ENCODE measurements at regions not wholly inside any gene's neighbourhood (a gene's known extent, or its start where the extent isn't known, plus 50 kb on each side); places are given as distances from the start of the nearest gene placed in this dataset.

- ATAC-seq (ENCODE audit: low read depth) (no peak), DNase-seq (ENCODE audit: low spot score) (no peak)
- Histone ChIP-seq H3K27me3 (ENCODE audit: insufficient read depth, poor library complexity, severe bottlenecking) (no peaks in the 10 kb centered on the region), H3K36me3 (ENCODE audit: low read depth) (no peaks in the 10 kb centered on the region), H3K9me3 (ENCODE audit: severe bottlenecking) (no peaks in the 10 kb centered on the region), H3K4me3 (ENCODE audit: severe bottlenecking) (no peak overlapping the region), H3K4me1 (ENCODE audit: insufficient read depth, poor library complexity, severe bottlenecking) (no peaks in the 10 kb centered on the region), H3K27ac (ENCODE audit: poor library complexity, severe bottlenecking) (no peak overlapping the region)
- TF ChIP-seq CTCF (IDR thresholded peaks at IDR 0.05; ENCODE audit: poor library complexity, severe bottlenecking): no peak
Measured at GRCh38 chr6:14831070-14831469, 414.8 kb upstream of the JARID2 start.

- no peaks in the 10 kb centered on the region for H3K27me3 ChIP-seq (ENCODE audit: insufficient read depth, poor library complexity, severe bottlenecking)
- no peak overlapping the region for H3K27ac ChIP-seq (ENCODE audit: poor library complexity, severe bottlenecking)
- no peaks in the 10 kb centered on the region for H3K36me3 ChIP-seq (ENCODE audit: low read depth)
- no peaks in the 10 kb centered on the region for H3K4me1 ChIP-seq (ENCODE audit: insufficient read depth, poor library complexity, severe bottlenecking)
- ATAC-seq (ENCODE audit: low read depth): no peak
- TF ChIP-seq CTCF (IDR thresholded peaks at IDR 0.05; ENCODE audit: poor library complexity, severe bottlenecking): no peak
- DNase-seq (ENCODE audit: low spot score): no peak
- no peaks in the 10 kb centered on the region for H3K9me3 ChIP-seq (ENCODE audit: severe bottlenecking)
- H3K4me3 ChIP-seq (ENCODE audit: severe bottlenecking): no peak overlapping the region
Measured at GRCh38 chr6:14831937-14832336, 413.9 kb upstream of the JARID2 start.

GRCh38 chr6:14832427-14832826 is 413.4 kb upstream of the JARID2 start:
- Histone ChIP-seq H3K27me3 (ENCODE audit: insufficient read depth, poor library complexity, severe bottlenecking) (no peaks in the 10 kb centered on the region), H3K4me3 (ENCODE audit: severe bottlenecking) (no peak overlapping the region), H3K36me3 (ENCODE audit: low read depth) (no peaks in the 10 kb centered on the region), H3K9me3 (ENCODE audit: severe bottlenecking) (no peaks in the 10 kb centered on the region), H3K4me1 (ENCODE audit: insufficient read depth, poor library complexity, severe bottlenecking) (no peaks in the 10 kb centered on the region), H3K27ac (ENCODE audit: poor library complexity, severe bottlenecking) (no peak overlapping the region)
- no peak for DNase-seq (ENCODE audit: low spot score)
- TF ChIP-seq CTCF (IDR thresholded peaks at IDR 0.05; ENCODE audit: poor library complexity, severe bottlenecking): no peak
- no peak for ATAC-seq (ENCODE audit: low read depth)

- no peaks in the 10 kb centered on the region for H3K36me3 ChIP-seq (ENCODE audit: low read depth)
- no peak overlapping the region for H3K4me3 ChIP-seq (ENCODE audit: severe bottlenecking)
Measured at GRCh38 chr6:14834851-14835530, 410.9 kb upstream of the JARID2 start.

More at GRCh38 chr6:14834851-14835530, 410.9 kb upstream of the JARID2 start:
- no peaks in the 10 kb centered on the region for H3K27me3 ChIP-seq (ENCODE audit: insufficient read depth, poor library complexity, severe bottlenecking)
- DNase-seq (ENCODE audit: low spot score): no peak
- TF ChIP-seq CTCF (IDR thresholded peaks at IDR 0.05; ENCODE audit: poor library complexity, severe bottlenecking): no peak
- H3K9me3 ChIP-seq (ENCODE audit: severe bottlenecking): no peaks in the 10 kb centered on the region
- ATAC-seq (ENCODE audit: low read depth): no peak
- no peaks in the 10 kb centered on the region for H3K4me1 ChIP-seq (ENCODE audit: insufficient read depth, poor library complexity, severe bottlenecking)
- H3K27ac ChIP-seq (ENCODE audit: poor library complexity, severe bottlenecking): no peak overlapping the region
